Stimulated activated naive CD8-positive, alpha-beta T cell treated with anti-CD3 and anti-CD28 coated beads, Interleukin-15, Interleukin-2, amounts not matched to agents 100 U/mL and 50 U/mL, for 24 hours (primary cell): ENCODE measurements at regions not wholly inside any gene's neighbourhood (a gene's known extent, or its start where the extent isn't known, plus 50 kb on each side); places are given as distances from the start of the nearest gene placed in this dataset.

Source experiments
- ATAC-seq: fragments of 150-1000 bp; cut with Tn5 transposase; one replicate; pipeline ENCODE4 v1.10.0; 2021
- DNase-seq: peaks from one replicate; pipeline ENCODE4 v3.0.0; 2021

DNA sequence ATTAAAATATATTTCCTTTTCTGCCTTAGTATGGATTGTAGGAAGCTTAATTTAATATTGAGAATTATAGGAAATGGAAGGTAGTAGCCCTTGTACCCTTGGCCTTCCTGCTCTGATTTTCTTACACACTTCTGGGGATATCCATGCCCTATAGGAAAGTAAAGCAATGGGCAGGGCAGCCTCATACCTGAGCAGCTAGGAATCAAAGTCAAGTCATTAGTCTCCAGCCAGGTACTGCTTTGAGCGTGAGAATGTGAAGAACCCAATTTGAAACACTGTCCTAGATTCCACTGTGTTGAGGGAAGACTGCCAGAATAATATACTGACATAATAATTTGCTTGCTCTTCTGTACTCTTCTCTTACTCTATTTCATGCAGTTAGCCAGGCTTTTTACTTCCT, 51.0 kb upstream of the L3MBTL3 start:
- DNase-seq (no peak), ATAC-seq (no peak)

GRCh38 chr6:129966125-129966524, 52.3 kb upstream of the L3MBTL3 start:
- ATAC-seq, result no peak

DNA sequence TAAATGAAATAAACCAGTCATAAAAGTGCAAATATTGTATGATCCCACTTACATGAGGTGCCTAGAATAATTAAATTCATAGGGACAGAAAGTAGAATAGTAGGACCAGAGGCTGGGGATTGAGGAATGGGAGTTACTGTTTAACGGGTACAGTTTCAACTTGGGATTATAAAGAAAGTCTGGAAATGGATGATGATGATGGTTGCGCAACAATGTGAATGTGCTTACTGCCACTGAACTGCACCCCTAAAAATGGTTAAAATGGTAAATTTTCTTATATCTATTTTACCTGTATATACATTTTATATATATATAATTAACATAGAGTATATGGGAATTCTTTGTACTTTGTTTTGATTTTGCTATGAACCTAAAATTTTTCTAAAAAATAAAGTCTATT, 53.3 kb upstream of the L3MBTL3 start:
- ATAC-seq (no peak), DNase-seq (no peak)

More at GRCh38 chr6:129966125-129966524, 52.3 kb upstream of the L3MBTL3 start:
- DNase-seq, result no peak

DNA sequence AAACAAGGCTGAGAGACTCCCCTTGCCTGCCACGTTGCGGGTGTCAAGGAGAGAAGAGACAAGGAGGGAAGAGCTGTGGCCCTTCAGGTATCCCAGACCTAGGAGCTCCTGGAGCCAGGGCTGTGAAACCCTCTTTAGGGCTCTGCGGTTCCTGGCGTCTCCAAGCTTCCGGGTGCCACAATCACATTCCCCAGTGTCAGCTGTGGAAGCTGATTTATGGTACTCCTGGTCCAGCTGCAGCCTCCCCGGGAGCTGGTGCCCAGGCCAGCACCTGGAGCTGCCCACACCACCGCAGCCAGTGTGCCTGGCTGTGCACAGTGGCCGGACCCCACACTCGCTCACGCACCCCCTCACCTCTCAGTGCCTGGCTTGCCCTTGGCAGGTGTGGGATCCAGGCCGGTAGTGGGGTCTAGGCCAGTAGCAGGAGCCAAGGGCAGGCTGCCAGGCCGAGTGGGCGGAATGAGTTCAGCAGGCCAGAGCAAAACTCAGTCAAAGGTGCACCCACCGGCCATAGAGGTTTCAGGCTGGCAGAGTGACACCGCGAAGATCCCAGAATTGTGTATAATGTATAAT, 58.9 kb upstream of the L3MBTL3 start:
- ATAC-seq (no peak), DNase-seq (no peak)

DNA sequence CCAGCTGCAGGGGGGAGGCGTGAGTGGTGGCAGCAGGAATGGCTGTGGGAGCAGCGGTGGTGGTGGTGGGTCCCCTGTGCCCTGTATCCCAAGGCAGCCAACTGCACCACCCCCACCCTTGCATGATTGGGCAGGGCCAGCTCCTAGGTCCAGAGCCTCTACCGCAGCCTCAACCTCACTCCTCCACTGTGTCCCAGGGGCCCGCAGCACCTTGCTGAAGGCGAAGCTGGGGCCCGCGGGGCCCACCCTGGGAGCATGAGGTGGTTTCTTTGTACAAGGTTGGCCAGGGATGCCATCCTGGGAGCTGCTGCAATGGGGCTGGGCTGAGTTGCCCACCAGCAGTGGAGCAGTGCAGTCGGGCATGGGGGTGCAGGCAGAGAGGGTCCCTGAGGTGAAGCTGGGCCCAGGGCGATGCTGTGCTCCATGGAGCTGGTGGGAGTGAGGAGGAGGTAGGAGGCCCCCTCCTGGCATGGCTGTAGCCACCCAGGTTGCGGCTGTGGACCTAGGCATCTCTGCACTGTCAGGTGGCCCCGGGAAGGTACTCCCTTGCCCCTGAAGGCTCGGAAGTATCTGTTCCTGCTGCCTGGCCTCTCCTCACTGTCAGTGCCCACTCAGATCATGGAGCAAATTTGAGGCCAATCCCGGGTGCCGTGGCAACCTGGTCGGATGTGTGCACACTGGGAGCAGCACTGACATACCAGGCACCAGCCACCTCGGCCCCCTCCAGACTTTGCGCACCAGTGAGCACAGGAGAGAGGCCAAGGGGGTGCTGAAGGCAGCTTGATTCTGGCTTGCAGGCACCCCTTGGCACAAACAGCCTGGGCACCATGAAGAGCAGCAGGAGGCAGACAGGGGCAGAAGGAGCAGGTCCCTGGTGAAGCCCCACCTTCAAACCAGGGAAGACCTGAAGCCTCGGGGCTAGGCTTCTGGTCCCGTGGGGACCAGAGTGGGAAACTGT, 60.2 kb upstream of the L3MBTL3 start:
- peak; percentile 6 for ATAC-seq
- no peak for DNase-seq

GRCh38 chr6:129955584-129955983, 62.8 kb upstream of the L3MBTL3 start:
- DNase-seq, result no peak
- ATAC-seq, result no peak

GRCh38 chr6:129954749-129955431, 63.5 kb upstream of the L3MBTL3 start:
- no peak for DNase-seq
- no peak for ATAC-seq

- DNase-seq, result no peak
- no peak for ATAC-seq
Measured at GRCh38 chr6:129947797-129948196, 70.6 kb upstream of the L3MBTL3 start.

GRCh38 chr6:129946439-129947140, 71.8 kb upstream of the L3MBTL3 start:
- DNase-seq, result no peak
- no peak for ATAC-seq

DNA sequence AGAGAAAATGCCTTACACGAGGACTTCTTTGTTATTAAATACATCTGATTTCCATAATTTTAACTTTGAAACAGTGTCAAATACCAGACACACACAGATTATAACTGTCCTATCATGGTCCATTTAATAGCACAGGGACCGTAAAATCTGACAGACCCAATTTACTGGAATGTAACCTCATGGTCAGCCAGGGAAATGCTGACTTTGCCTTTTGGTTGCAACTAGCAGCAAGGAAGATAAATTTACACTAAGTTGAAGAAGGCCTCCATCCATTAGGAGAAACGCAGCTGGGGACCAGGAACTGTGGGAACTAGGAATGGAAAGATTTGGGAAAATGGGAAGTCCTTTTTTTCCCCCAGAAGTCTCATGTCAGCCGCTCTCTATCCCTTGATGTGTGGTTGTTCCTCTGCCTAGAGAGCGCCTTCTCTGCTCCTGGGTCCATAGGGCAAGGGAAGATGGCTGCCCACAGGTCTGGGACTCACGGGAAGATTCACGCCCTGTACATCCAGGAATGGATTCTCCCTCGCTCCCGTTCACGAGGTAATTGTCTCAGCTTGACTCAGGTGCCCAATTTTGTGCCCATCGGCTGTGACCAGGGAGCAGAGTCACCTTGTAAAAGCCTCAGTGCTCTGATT, 74.6 kb upstream of the L3MBTL3 start:
- ATAC-seq, result no peak
- DNase-seq, result no peak

DNA sequence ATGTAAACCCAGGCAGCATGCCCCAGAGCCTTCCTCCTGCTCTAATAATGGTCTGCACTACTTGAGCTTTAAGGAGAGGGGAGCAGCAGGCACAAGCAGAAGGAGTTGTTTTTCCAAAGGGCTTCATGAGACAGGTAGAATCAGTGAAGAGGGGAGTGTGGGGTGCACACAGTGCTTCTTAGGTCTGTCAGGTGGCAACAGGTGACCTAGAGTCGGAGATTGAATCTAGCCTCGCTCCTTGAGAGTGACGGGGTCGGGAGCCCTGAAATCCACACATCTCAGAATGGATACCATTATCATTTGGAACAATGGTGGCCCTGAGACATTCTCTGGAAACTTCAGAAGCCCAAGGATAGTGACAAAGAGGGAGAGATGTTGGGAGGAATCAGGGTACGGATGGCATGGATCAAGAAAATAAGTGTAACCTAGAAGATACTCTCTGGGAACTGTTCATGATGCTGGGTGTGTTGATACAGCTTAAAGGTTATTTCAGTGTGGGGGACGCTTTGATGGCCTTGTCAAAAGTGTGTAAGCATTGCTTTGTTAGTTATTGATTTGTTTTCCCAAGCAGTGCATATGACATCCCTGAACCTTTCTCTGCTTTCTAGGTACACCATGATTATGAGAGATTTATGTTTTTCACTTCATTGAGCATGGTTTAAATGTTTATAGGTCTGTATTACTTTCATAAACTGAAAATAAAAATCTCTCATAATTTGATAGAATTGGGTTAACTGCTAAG, 77.8 kb upstream of the L3MBTL3 start:
- DNase-seq (no peak), ATAC-seq (no peak)

- DNase-seq (no peak), ATAC-seq (no peak)
Measured at GRCh38 chr6:129938249-129939020, 77.3 kb upstream of the TMEM244 start.

- no peak for ATAC-seq
- peak; percentile 48 for DNase-seq
Measured at GRCh38 chr6:129936329-129937165, 75.4 kb upstream of the TMEM244 start.

- no peak for ATAC-seq
Measured at GRCh38 chr6:129932321-129932720, 71.2 kb upstream of the TMEM244 start.

DNA sequence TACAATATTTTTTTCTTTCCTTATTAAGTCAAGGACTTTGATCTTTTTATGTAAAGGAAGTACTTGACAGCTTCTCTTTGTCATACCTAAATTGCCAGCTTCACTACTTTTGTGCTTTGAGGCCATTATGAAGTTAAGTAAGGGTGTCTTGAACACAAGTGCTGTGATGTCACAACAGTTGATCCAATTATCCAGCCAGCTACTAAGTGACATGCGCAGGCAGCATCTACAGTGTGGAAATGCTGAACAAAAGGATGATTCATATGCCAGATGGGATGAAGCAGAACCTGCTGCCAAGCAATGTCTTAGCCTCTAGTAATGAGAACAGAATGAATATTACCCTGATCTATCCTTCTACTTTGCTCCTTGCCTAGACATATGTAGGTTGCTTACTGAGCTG, 68.3 kb upstream of the TMEM244 start:
- DNase-seq (no peak), ATAC-seq (no peak)

More at GRCh38 chr6:129932321-129932720, 71.2 kb upstream of the TMEM244 start:
- DNase-seq, result no peak

GRCh38 chr6:129923530-129924250, 62.6 kb upstream of the TMEM244 start:
- DNase-seq (no peak), ATAC-seq (no peak)

DNA sequence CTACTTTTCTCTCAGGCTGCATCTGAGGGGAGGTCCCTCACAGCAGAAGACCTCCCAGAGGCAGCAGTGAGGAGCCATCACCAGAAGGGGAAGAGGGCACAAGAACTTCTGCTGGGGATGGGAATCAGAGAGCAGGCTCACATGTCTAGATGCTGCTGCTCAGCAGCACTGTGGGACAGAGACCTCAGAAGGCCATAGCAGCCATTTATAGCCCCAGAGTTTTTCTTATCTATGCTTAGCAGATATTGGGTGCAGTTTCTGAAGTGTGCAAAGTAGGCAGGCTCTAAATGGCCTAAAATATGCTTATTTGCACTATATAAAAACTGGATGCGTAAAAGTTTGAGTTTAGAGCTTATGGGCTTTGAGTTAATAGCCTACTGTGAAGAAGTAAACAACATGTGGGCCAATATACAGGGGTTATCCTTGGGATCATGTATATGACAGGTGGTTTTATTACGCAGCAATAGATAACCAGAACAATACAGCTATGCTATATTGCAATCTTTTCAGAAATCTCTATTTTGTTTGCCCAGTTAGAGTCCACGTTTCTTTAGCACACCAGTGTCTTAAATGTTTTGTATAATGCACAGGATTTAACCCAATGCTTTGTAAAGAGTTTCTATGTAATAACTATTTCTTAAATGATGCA, 60.2 kb upstream of the TMEM244 start:
- ATAC-seq (no peak), DNase-seq (no peak)

- DNase-seq, result no peak
- ATAC-seq, result no peak
Measured at GRCh38 chr6:129920103-129920798, 59.1 kb upstream of the TMEM244 start.
